Femur (tissue), 1 donor: ENCODE measurements at regions not wholly inside any gene's neighbourhood (a gene's known extent, or its start where the extent isn't known, plus 50 kb on each side); places are given as distances from the start of the nearest gene placed in this dataset.
"Not testable (repeated sequence)": the region's sequence is repeated elsewhere in the genome, so short reads cannot be mapped to it uniquely, and the experiment has no call there.

Experiments
- DNase-seq: peaks from one replicate; pipeline ENCODE4 v3.0.0-alpha.2; 2017

- DNase-seq = no peak
Observed at GRCh38 chr10:124160943-124161582, 67.7 kb upstream of the CHST15 start.

- no peak for DNase-seq
Observed at GRCh38 chr10:124160176-124160575, 66.8 kb upstream of the CHST15 start.

DNA sequence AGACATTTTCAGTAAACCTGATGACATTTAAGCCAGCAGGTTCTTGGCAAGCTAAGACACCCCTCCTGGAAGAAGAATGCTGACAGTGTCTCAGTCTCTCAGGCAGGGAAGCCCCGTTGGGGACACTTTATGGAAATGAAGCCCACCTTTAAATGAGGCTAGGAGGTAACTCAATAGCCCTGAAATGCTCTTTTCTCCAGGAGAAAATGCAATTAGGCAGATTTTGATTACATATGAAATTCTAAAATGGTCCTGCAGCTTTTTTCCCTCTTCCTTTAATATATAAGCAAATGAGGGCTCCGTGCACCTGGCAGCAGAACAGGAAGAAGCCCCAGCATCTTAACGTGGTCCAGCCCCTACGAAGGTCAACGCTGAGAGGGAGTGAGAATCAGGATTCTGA is 65.8 kb upstream of the CHST15 start:
- no peak for DNase-seq

- no peak for DNase-seq
Observed at GRCh38 chr10:124158592-124158991, 65.2 kb upstream of the CHST15 start.

DNA sequence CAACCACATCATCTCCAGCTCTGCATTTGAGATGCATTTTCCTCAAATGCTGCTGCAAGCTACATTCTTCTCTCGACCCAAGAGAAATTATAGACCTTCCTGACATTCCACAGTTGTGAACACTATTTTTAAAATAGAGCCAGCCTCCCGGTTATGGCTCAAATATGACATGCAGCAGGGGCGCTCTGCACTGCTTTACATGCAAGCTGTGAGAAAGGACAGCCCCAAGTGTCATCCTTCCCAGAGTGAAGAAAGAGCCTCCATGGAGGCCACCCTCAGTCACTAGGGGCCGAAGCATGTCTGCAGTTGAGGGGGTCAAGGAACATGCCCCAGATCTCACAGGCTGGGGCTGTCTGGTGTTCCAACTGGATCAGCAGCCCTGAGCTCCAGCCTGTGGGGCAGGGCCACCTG is 63.9 kb upstream of the CHST15 start:
- DNase-seq = no peak

GRCh38 chr10:124156524-124157260 is 63.3 kb upstream of the CHST15 start:
- DNase-seq = no peak

- DNase-seq = peak; percentile 71
Observed at GRCh38 chr10:124155781-124156435, 62.5 kb upstream of the CHST15 start.

DNA sequence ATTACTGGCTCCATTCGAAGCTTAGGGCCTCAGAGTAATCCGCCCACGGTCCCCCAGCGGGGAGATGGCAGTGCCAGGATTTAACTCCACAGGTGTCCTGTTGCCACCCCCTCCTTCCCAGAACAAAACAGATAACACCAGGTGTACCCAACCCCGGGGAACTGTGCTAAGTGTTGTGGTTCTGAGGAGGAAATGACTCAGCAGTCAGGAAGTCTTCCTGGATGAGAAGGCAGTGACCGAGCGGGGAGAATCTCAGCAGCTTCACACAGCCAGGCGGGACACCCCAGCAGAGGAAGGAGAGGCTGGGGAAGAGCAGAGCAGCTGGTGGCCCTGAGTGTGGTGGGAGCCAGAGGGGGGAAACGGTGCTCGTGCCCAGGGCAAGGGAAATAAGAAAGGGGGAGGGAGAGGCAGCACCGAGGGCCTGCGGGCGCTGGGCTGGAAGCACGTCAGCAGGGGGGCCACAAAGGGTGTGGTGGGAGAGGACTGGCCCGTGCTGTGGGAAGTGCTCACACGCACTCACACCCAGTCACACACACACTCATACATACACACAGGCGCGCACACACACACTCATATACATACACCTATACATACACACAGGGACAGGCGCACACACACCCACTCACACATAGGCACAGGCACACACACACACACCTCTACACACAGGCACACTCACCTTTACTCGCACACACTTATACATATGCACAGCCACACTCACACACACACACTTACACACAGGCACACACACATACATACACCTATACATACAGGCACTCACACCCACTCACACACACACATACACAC is 59.8 kb upstream of the CHST15 start:
- peak; percentile 71 for DNase-seq

DNA sequence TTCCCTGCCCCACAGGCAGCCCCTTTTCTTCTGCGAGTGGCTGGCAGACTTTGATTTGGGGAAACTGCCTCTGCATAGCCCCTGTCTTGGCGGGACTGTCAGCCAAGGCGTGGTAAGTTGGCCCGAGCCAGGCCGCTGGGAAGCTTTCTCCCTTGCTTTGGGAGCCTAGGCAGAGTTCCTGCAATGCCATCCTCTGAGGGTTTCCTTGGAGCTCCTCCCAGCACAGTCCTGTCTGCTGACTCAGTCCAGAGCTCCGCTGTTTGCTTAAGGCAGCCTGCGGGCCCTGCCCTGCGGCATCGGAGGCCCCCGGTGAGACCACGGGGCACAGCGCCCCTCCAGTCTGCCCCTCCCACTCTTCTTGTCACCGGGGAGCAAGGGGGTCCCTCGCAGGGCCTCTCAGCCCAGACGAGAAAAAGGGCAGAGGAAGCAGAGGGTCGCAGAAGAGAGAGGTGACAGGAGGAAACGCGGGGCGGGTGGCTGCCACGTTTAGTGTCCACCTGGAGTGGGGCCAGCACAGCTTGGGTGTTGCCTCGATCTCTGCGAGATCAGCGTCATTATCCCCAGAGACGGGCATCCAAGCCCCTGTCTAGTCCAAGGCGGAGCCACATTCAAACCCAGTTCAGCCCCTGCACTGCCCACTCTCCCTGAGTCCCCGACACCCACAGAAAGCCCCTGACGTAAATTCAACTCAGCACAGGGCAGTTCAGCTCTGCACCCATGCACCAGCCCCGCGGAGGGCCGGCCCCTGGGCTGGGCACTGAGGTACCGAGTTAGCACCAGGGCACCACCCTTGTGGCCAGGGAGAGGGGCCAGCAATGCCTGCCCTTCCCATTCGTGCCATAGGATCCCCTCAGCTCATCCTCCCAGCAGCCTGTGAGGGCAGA is 59.0 kb upstream of the CHST15 start:
- peak; percentile 77 for DNase-seq

DNA sequence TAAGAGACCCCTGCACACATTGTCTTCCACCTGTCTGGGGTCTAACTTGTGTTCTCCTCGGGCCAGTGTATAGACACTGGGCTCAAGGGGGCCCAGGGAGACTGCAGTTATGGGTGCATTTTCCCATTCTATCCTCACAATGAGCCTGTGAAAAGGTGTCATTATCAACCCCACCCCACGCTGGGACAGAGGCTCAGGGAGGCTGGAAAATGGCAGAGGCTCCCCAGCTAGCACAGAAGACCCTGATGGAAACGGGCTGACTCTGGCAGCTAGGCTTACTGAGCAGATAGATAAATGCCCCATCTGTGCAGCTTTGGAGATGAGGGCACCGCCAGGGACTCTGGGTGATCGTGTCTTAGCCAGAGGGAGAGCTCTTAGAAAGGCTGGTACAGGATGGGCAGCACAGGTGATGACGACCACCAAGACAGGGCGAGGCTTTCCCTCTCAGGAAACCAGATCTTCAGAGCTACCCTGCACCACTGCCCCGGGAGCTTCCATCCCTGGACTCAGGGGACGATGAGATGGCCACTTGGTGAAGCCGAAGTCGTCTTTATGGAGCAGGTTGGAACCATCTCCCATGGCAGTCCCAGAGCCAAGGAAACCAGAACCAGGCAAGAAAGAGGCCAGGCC is 58.2 kb upstream of the CHST15 start:
- DNase-seq = no peak

DNA sequence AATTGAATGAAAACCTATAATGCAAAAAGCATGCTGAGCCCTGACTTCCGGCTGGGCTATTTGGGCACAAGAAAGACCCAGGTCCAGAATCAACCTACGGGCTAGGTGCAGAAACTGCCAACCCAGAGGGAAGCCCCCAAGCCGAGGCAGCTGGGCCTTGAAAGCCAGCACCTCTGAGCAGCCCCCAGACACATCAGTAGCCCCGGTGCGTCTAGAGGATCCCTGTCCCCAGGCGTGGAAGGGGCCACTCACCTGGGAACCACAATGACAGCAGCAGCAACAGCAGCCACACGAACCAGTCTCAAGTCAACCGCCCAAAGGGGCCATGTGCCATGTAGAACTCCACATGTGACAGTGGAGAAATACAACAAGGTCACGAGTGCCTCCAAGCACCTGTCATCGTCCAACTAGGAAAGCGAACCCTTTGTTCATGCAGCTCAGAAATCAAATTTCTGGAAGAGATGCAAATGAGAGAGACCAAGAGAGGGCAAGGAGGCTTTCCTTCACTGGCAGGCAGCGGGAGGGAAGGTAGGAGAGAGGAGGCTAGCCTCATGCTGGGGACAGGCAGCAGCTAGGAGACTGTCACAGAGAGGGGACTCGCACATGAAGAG is 57.5 kb upstream of the CHST15 start:
- DNase-seq = no peak

DNA sequence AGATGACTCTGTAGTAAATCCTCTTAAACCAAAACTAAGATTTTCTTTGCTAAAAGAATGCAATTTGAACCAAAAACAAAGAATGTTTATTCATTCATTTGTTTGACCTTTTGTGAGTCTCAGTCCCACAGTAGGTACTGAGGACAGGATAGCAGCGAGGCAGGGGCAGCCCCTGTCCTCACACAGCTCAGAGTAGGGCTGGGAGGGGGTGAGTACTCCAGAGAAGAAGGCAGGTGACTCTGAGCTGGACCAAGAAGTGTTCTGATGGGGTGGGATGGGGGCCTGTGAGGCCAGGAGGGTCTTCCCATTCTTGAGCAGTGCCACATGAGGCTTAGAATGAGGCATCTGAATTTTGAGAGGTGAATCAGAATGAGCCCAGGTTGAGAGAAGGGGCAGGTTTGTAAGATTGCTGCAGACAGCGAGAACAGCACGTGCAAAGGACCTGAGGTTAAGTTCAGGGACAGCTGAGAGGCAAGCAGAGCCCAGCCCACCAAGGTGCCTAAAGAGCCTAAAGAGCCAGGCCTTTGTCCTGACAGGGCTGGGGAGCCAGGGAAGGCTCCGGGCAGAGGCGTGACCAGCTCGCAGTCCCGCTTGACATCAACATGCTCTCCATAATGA is 56.9 kb upstream of the CHST15 start:
- no peak for DNase-seq

GRCh38 chr10:124149189-124150042 is 56.0 kb upstream of the CHST15 start:
- no peak for DNase-seq

DNA sequence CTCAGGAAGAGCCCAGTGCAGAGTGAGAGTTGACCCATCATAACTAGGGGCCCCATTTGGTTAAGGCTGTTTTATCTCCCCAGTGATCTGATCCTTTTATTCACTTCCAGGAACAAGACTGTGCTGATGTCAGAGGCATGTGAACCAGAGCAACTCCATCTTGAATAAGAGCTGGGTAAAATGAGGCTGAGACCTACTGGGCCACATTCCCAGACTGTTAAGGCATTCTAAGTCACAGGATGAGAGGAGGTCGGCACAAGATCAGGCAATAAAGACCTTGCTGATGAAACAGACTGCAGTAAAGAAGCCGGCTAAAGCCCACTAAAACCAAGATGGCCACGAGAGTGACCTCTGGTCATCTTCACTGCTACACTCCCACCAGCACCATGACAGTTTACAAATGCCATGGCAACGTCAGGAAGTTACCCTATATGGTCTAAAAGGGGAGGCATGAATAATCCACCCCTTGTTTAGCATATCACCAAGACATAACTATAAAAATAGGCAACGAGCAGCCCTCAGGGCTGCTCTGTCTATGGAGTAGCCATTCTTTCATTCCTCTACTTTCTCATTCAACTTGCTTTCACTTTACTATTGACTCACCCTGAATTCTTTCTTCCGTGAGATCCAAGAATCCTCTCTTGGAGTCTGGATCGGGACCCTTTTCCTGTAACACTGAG is 55.3 kb upstream of the CHST15 start:
- DNase-seq = not testable (repeated sequence)

GRCh38 chr10:124146483-124146882 is 53.1 kb upstream of the CHST15 start:
- DNase-seq = no peak

GRCh38 chr10:124145109-124145870 is 51.9 kb upstream of the CHST15 start:
- DNase-seq = peak; percentile 69

- DNase-seq = no peak
Observed at GRCh38 chr10:124144536-124144935, 51.1 kb upstream of the CHST15 start.

DNA sequence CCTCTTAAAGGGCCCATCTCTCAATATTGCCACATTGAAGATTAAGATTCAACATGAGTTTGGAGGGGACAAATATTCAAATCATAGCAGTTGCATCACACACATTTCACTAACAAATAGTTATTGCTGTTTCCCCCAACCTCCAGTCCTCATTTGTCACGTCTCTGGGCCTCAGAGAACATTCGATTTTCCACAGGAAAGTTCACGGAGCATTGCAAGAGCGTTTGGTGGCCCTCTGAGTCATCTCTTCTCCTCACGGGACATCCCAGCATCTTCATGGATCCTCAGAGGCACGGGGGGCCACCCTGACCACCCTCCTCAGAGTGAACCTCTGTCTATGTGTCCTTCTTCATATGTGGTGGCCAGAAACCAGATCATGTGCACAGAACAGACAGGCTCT is 50.3 kb upstream of the CHST15 start:
- no peak for DNase-seq
